H1 (cell line): ENCODE measurements at regions not wholly inside any gene's neighbourhood (a gene's known extent, or its start where the extent isn't known, plus 50 kb on each side); places are given as distances from the start of the nearest gene placed in this dataset.

Experiments used
- CTCF ChIA-PET: fragments of 300-600 bp; sonication (Branson Sonifier 250); formaldehyde crosslinking; loops from one replicate; lab custom pipeline; 2021; ENCODE audit not compliant: partially characterized antibody; lab: Charles Lee
- POLR2A ChIA-PET: fragments of 300-600 bp; sonication (Branson Sonifier 250); formaldehyde crosslinking; loops from one replicate; lab custom pipeline; 2021; ENCODE audit warnings: inconsistent platforms; ENCODE audit not compliant: partially characterized antibody; lab: Charles Lee
- DNase-seq, 2 experiments: peaks; one replicate each; pipeline versions ENCODE4 v3.0.0 to v3.0.0-alpha.2; 2010 to 2022; ENCODE audit warnings: low spot score in 2 of 2, low read depth in 1 of 2, mixed read lengths in 1 of 2
- FAIRE-seq: peaks from 2 replicates; lab custom pipeline; 2011; peaks lifted over from hg19 to GRCh38; lab: Jason Lieb, UNC
- H2AFZ ChIP-seq: 2 replicates; pipeline ENCODE4 v1.8.1; 2012; ENCODE audit warnings: low read length, inconsistent platforms
- H2AK5ac ChIP-seq: 2 replicates; pipeline ENCODE4 v1.6.1; 2013; ENCODE audit warnings: low read depth, low read length
- H2BK120ac ChIP-seq: replicated peaks from 2 replicates; pipeline ENCODE3; 2013; ENCODE audit warnings: low read depth, low read length, inconsistent platforms
- H2BK12ac ChIP-seq: 2 replicates; pipeline ENCODE4 v1.6.1; 2013; ENCODE audit warnings: low read depth, low read length
- H2BK15ac ChIP-seq: 2 replicates; pipeline ENCODE4 v1.6.1; 2013; ENCODE audit warnings: low read length
- H2BK20ac ChIP-seq: 2 replicates; pipeline ENCODE4 v1.6.1; 2013; ENCODE audit warnings: low read length
- H2BK5ac ChIP-seq: 2 replicates; pipeline ENCODE4 v1.6.1; 2013; ENCODE audit warnings: low read depth, low read length
- H3K14ac ChIP-seq: 2 replicates; pipeline ENCODE4 v1.6.1; 2013; ENCODE audit warnings: inconsistent platforms; ENCODE audit not compliant: insufficient read length
- H3K18ac ChIP-seq: 2 replicates; pipeline ENCODE4 v1.6.1; 2013; ENCODE audit warnings: low read length; ENCODE audit errors: extremely low read depth
- H3K23ac ChIP-seq: 2 replicates; pipeline ENCODE4 v1.6.1; 2013; ENCODE audit warnings: inconsistent platforms; ENCODE audit not compliant: insufficient read length
- H3K23me2 ChIP-seq: 2 replicates; pipeline ENCODE4 v1.6.1; 2013; ENCODE audit warnings: low read depth, low read length
- H3K27ac ChIP-seq: 2 replicates; pipeline ENCODE4 v1.6.1; 2011; ENCODE audit warnings: low read depth, low read length, inconsistent platforms
- H3K27me3 ChIP-seq, 4 experiments: replicated peaks in 1 of 4; 1 replicate in 1 of 4; 2 replicates in 3 of 4; pipeline versions ENCODE4 v1.6.1 to v1.8.1; 2011 to 2013; ENCODE audit warnings: low read length in 3 of 4, mild to moderate bottlenecking in 3 of 4, inconsistent platforms in 2 of 4, mixed read lengths in 2 of 4, moderate library complexity in 1 of 4; ENCODE audit not compliant: control insufficient read depth in 3 of 4, insufficient read depth in 3 of 4; ENCODE audit errors: extremely low read depth in 1 of 4
- H3K36me3 ChIP-seq, 4 experiments: 2 replicates each; pipeline versions ENCODE4 v1.6.1 to v1.8.1; 2011 to 2013; ENCODE audit warnings: mild to moderate bottlenecking in 4 of 4, low read length in 3 of 4, moderate library complexity in 2 of 4, control low read depth in 1 of 4, inconsistent platforms in 1 of 4; ENCODE audit not compliant: insufficient read depth in 4 of 4, control insufficient read depth in 2 of 4
- H3K4ac ChIP-seq: replicated peaks from 2 replicates; pipeline ENCODE3; 2013; ENCODE audit warnings: low read length, low read depth, mixed read lengths, inconsistent platforms; ENCODE audit not compliant: insufficient read length
- H3K4me1 ChIP-seq, 4 experiments: replicated peaks in 1 of 4; 1 replicate in 1 of 4; 2 replicates in 3 of 4; pipeline versions ENCODE4 v1.6.1 to v1.8.1; 2011 to 2013; ENCODE audit warnings: low read length in 3 of 4, inconsistent platforms in 2 of 4, mixed read lengths in 1 of 4; ENCODE audit not compliant: insufficient read depth in 4 of 4, control insufficient read depth in 3 of 4
- H3K4me2 ChIP-seq, 2 experiments: 2 replicates each; pipeline versions ENCODE4 v1.6.1 to v1.8.1; 2011 to 2013; ENCODE audit warnings: low read depth in 2 of 2, low read length in 2 of 2, control low read depth in 1 of 2, inconsistent platforms in 1 of 2, mild to moderate bottlenecking in 1 of 2; ENCODE audit not compliant: insufficient read depth in 1 of 2
- H3K4me3 ChIP-seq, 4 experiments: fragments of 200-600, 300-600 bp in 1 of 4; sonication (generic), shearing (Covaris generic), sonication (Bioruptor Twin) in 1 of 4; 2 replicates each; pipeline versions ENCODE4 v1.5.1 to v1.8.1; 2011 to 2016; ENCODE audit warnings: low read length in 4 of 4, low read depth in 3 of 4, control low read depth in 2 of 4, inconsistent platforms in 2 of 4, mild to moderate bottlenecking in 2 of 4, mixed read lengths in 1 of 4, moderate library complexity in 1 of 4; ENCODE audit not compliant: insufficient read depth in 2 of 4; ENCODE audit errors: extremely low read depth in 1 of 4
- H3K56ac ChIP-seq: replicated peaks from 2 replicates; pipeline ENCODE3; 2013; ENCODE audit warnings: low read depth, mild to moderate bottlenecking, mixed read lengths, low read length, inconsistent platforms; ENCODE audit not compliant: insufficient read length
- H3K79me1 ChIP-seq: 2 replicates; pipeline ENCODE4 v1.6.1; 2013; ENCODE audit warnings: low read depth, low read length, control low read depth
- H3K79me2 ChIP-seq, 2 experiments: 2 replicates each; pipeline versions ENCODE4 v1.6.1 to v1.8.1; 2012 to 2013; ENCODE audit warnings: low read length in 2 of 2, mild to moderate bottlenecking in 2 of 2, inconsistent platforms in 1 of 2; ENCODE audit not compliant: insufficient read depth in 2 of 2, control insufficient read depth in 1 of 2
- H3K9ac ChIP-seq, 4 experiments: replicated peaks in 1 of 4; 1 replicate in 1 of 4; 2 replicates in 3 of 4; pipeline versions ENCODE4 v1.6.1 to v1.8.1; 2011 to 2013; ENCODE audit warnings: low read depth in 3 of 4, low read length in 3 of 4, control low read depth in 2 of 4, mild to moderate bottlenecking in 2 of 4, moderate library complexity in 2 of 4, inconsistent platforms in 1 of 4; ENCODE audit errors: extremely low read depth in 1 of 4
- H3K9me3 ChIP-seq, 2 experiments: 2 replicates each; pipeline versions ENCODE4 v1.6.1 to v1.8.1; 2012 to 2013; ENCODE audit warnings: mild to moderate bottlenecking in 2 of 2, moderate library complexity in 2 of 2, control low read depth in 1 of 2, inconsistent platforms in 1 of 2, low read depth in 1 of 2, low read length in 1 of 2, mixed read lengths in 1 of 2; ENCODE audit not compliant: insufficient read depth in 2 of 2
- H4K20me1 ChIP-seq, 2 experiments: replicated peaks in 1 of 2; 2 replicates each; pipeline versions ENCODE3 to v1.8.1; 2011 to 2013; ENCODE audit warnings: inconsistent platforms in 2 of 2, low read length in 2 of 2, mild to moderate bottlenecking in 1 of 2; ENCODE audit not compliant: insufficient read depth in 2 of 2, control insufficient read depth in 1 of 2
- H4K5ac ChIP-seq: 2 replicates; pipeline ENCODE4 v1.6.1; 2013; ENCODE audit warnings: low read length, low read depth, mixed read lengths, inconsistent platforms; ENCODE audit not compliant: insufficient read length
- H4K8ac ChIP-seq: 2 replicates; pipeline ENCODE4 v1.8.0; 2013; ENCODE audit warnings: mild to moderate bottlenecking, moderate library complexity, low read length, inconsistent platforms; ENCODE audit not compliant: insufficient read depth; ENCODE audit errors: extremely low read depth
- H4K91ac ChIP-seq: replicated peaks from 2 replicates; pipeline ENCODE3; 2013; ENCODE audit warnings: low read length, mixed read lengths, inconsistent platforms; ENCODE audit not compliant: insufficient read length
- ASH2L ChIP-seq: fragments of 200-600, 300-600 bp; sonication (generic); IDR thresholded peaks from one replicate; pipeline ENCODE4 v1.7.1; 2017; ENCODE audit warnings: low read length
- CBX5 ChIP-seq: fragments of 300-800, 300-1000 bp; sonication (generic); IDR thresholded peaks from 2 replicates; pipeline ENCODE4 v1.7.1; 2016; ENCODE audit warnings: antibody characterized with exemption, low read length, low read depth
- EP300 ChIP-seq, 2 experiments: IDR thresholded peaks; 1 replicate in 1 of 2; 2 replicates in 1 of 2; pipeline ENCODE4 v1.6.1; 2011 to 2012; ENCODE audit warnings: low read depth in 2 of 2, low read length in 2 of 2, mild to moderate bottlenecking in 2 of 2, borderline replicate concordance in 1 of 2, inconsistent platforms in 1 of 2, moderate library complexity in 1 of 2
- KDM1A ChIP-seq: fragments of 200-600, 300-600 bp; sonication (generic); IDR thresholded peaks from 2 replicates; pipeline ENCODE4 v1.7.1; 2016; ENCODE audit warnings: mild to moderate bottlenecking, low read length, borderline replicate concordance
- MAX ChIP-seq: IDR thresholded peaks from 2 replicates; pipeline ENCODE4 v1.6.1; 2012; ENCODE audit warnings: inconsistent platforms
- NRF1 ChIP-seq: IDR thresholded peaks from 2 replicates; pipeline ENCODE4 v1.6.1; 2011; ENCODE audit warnings: mild to moderate bottlenecking, low read depth, low read length, improper control_type of control experiment
- PHF8 ChIP-seq: fragments of 200-600 bp; sonication (generic); conservative IDR thresholded peaks from 2 replicates; pipeline ENCODE4 v1.7.1; 2012; ENCODE audit warnings: low read depth, mild to moderate bottlenecking, inconsistent platforms, low read length, moderate library complexity
- POLR2A ChIP-seq, 2 experiments: IDR thresholded peaks; 1 replicate in 1 of 2; 2 replicates in 1 of 2; pipeline ENCODE4 v1.6.1; 2011; ENCODE audit warnings: low read depth in 2 of 2, low read length in 2 of 2, mild to moderate bottlenecking in 2 of 2; ENCODE audit errors: control extremely low read depth in 1 of 2
- RBBP5 ChIP-seq: IDR thresholded peaks from 2 replicates; pipeline ENCODE4 v1.7.1; 2012; ENCODE audit warnings: low read depth, mild to moderate bottlenecking, inconsistent platforms, low read length, moderate library complexity, borderline replicate concordance
- RXRA ChIP-seq: IDR thresholded peaks from 2 replicates; pipeline ENCODE4 v1.6.1; 2011; ENCODE audit warnings: low read depth, mild to moderate bottlenecking, low read length, moderate library complexity; ENCODE audit not compliant: insufficient read depth
- SAP30 ChIP-seq: fragments of 300-600 bp; sonication (generic); IDR thresholded peaks from 2 replicates; pipeline ENCODE4 v1.7.1; 2012; ENCODE audit warnings: low read length, moderate library complexity, mild to moderate bottlenecking, inconsistent platforms; ENCODE audit not compliant: insufficient read depth, insufficient replicate concordance
- TBP ChIP-seq: IDR thresholded peaks from 2 replicates; pipeline ENCODE4 v1.6.1; 2011; ENCODE audit warnings: low read depth, low read length, improper control_type of control experiment
- TCF12 ChIP-seq: IDR thresholded peaks from 2 replicates; pipeline ENCODE4 v1.6.1; 2011; ENCODE audit warnings: low read depth, mild to moderate bottlenecking, low read length
- TEAD4 ChIP-seq: IDR thresholded peaks from 2 replicates; pipeline ENCODE4 v1.6.1; 2012; ENCODE audit warnings: low read depth, low read length, inconsistent platforms, mixed read lengths
- ZNF274 ChIP-seq: IDR thresholded peaks from 2 replicates; pipeline ENCODE4 v1.7.0; 2012; ENCODE audit warnings: low read length, borderline replicate concordance; ENCODE audit errors: extremely low read depth
- WGBS, 2 experiments: shearing (Covaris generic) in 1 of 2; methylation state at CpG; one replicate each; pipeline versions ENCODE4 v1.1.6 to v1.1.7; 2013 to 2015; ENCODE audit warnings: low lambda C conversion rate in 2 of 2, mixed read lengths in 2 of 2, inconsistent platforms in 1 of 2, low coverage in 1 of 2, missing lambda C conversion rate in 1 of 2; ENCODE audit not compliant: insufficient replicate concordance in 2 of 2, insufficient coverage in 1 of 2, insufficient read length in 1 of 2; ENCODE audit errors: extremely low coverage in 1 of 2, missing lambda C conversion rate in 1 of 2; 5-methylcytosine and 5-hydroxymethylcytosine counted together

GRCh38 chr4:116512552-116512951 is 572.8 kb downstream of the TRAM1L1 start:
- H2BK15ac ChIP-seq: no peak overlapping the region
- no peak overlapping the region for H3K14ac ChIP-seq
- H3K56ac ChIP-seq: no peak overlapping the region
- no peak overlapping the region for H2BK120ac ChIP-seq
- ChIA-PET CTCF (no interaction called here), POLR2A (no interaction called here)
- no peak overlapping the region for H3K23ac ChIP-seq
- no peaks in the 10 kb centered on the region for H3K79me2 ChIP-seq
- no peak overlapping the region for H2BK20ac ChIP-seq
- H3K4ac ChIP-seq: no peak overlapping the region
- no peak overlapping the region for H4K5ac ChIP-seq
- no peaks in the 10 kb centered on the region; a peak in 2 of 7 replicates for H3K4me1 ChIP-seq
- H3K4me3 ChIP-seq: no peak overlapping the region
- no peak overlapping the region for H2AK5ac ChIP-seq
- no peak overlapping the region for H2AFZ ChIP-seq
- no peak overlapping the region for H2BK12ac ChIP-seq
- no peak overlapping the region for H4K91ac ChIP-seq
- H3K79me1 ChIP-seq: no peaks in the 10 kb centered on the region
- no peak overlapping the region for H3K4me2 ChIP-seq
- peaks cover 4 to 8% of the 10 kb centered on the region in 2 experiments; a peak in 3 of 4 replicates for H3K9me3 ChIP-seq
- no peaks in the 10 kb centered on the region for H3K23me2 ChIP-seq
- no peaks in the 10 kb centered on the region for H3K36me3 ChIP-seq
- no peaks in the 10 kb centered on the region for H4K20me1 ChIP-seq
- no peaks in the 10 kb centered on the region for H3K27me3 ChIP-seq
- no peak overlapping the region for H3K27ac ChIP-seq
- H3K9ac ChIP-seq: no peak overlapping the region
- no peak overlapping the region for H3K18ac ChIP-seq
- DNase-seq (no peak), FAIRE-seq (no peak)
- H2BK5ac ChIP-seq: no peak overlapping the region
- 93% methylated on average over 3 of the region's 3 CpGs; no CpG with 5 or more reads in 1 of the 2 experiments for WGBS, 2 experiments
- no peak overlapping the region for H4K8ac ChIP-seq
- TF ChIP-seq MAX: no peak
- no peak for TF ChIP-seq CBX5
- no peak for TF ChIP-seq TBP
- no peak for TF ChIP-seq SAP30
- no peak for TF ChIP-seq TCF12
- no peak for TF ChIP-seq RXRA
- no peak for TF ChIP-seq ZNF274
- no peak for TF ChIP-seq PHF8
- no peak for TF ChIP-seq RBBP5
- no peak for TF ChIP-seq NRF1
- TF ChIP-seq ASH2L: no peak
- TF ChIP-seq EP300 (IDR thresholded peaks at IDR 0.05; ENCODE audit: borderline replicate concordance in 1 of 2, low read depth in 2 of 2, low read length in 2 of 2): no peak
- TF ChIP-seq POLR2A (IDR thresholded peaks at IDR 0.05; ENCODE audit: control extremely low read depth in 1 of 2, low read depth in 2 of 2, low read length in 2 of 2): no peak
- no peak for TF ChIP-seq KDM1A
- TF ChIP-seq TEAD4: no peak
